ENCODE measurements at regions not wholly inside any gene's neighbourhood (a gene's known extent, or its start where the extent isn't known, plus 50 kb on each side); places are given as distances from the start of the nearest gene placed in this dataset.

DNA sequence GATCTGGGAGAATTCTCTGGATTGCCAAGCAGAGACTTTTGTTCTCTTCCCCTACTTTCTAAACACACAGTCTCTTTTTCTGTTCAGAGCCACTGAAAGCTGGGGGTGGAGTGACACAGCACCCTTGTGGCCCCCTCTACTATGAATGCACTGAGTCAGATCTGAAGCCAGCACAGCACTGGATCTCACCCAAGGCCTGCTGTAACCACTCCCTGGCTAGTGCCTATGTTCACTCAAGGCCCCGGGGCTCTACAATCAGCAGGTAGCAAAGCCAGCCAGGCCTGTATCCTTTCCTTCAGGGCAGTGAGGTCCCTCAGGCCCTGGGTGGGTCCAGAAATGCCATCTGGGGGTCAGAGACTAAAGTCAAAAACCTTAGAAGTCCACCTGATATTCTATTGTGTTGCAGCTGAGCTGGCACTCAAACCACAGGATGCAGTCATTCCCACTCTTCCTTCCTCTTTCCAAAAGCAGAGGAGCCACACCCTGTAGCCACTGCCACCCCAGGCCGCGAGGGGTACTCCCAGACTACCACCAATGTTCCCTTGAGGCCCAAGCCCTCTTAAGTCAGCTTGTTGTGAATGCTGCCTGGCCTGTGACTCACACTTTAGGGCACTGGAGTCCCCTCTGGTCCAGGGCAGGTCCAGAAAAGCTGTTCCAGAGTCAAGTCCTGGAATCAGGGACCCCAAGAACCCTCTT, 110.1 kb upstream of the RXFP2 start:
- TF ChIP-seq CHD2 (IDR thresholded peaks at IDR 0.05; ENCODE audit: low read length, partially characterized antibody) (no peak), MAZ (IDR thresholded peaks at IDR 0.05; ENCODE audit: borderline replicate concordance, low read depth, low read length) (no peak), EP300 (IDR thresholded peaks at IDR 0.05) (no peak), JUN (IDR thresholded peaks at IDR 0.05) (no peak), HDAC2 (IDR thresholded peaks at IDR 0.05) (no peak), ZFP36 (IDR thresholded peaks at IDR 0.05; ENCODE audit: borderline replicate concordance, partially characterized antibody) (no peak)

All from A549 (cell line).